ENCODE measurements at regions not wholly inside any gene's neighbourhood (a gene's known extent, or its start where the extent isn't known, plus 50 kb on each side); places are given as distances from the start of the nearest gene placed in this dataset.

- peaks cover 10% of the 10 kb centered on the region for H3K36me3 Mint-ChIP-seq
- no peak overlapping the region for H3K4me3 Mint-ChIP-seq
- peak overlapping the region; percentile 38 for H3K27ac Mint-ChIP-seq
- no peak for DNase-seq (ENCODE audit: low spot score in 2 of 2, unreplicated experiment in 2 of 2)
- TF ChIP-seq CTCF (IDR thresholded peaks at IDR 0.05; ENCODE audit: unreplicated experiment) = no peak
- peaks cover 21% of the 10 kb centered on the region for H3K4me1 Mint-ChIP-seq
- H3K27me3 Mint-ChIP-seq (ENCODE audit: low read depth) = no peaks in the 10 kb centered on the region
- peaks cover 44% of the 10 kb centered on the region for H3K9me3 Mint-ChIP-seq
These were observed 325.3 kb upstream of the ADAMTS5 start for GRCh38 chr21:27292229-27292628.

- Mint-ChIP-seq H3K9me3 (peaks cover 34% of the 10 kb centered on the region), H3K4me1 (peaks cover 22% of the 10 kb centered on the region), H3K27me3 (ENCODE audit: low read depth) (no peaks in the 10 kb centered on the region), H3K4me3 (no peak overlapping the region), H3K27ac (peak overlapping the region; percentile 1), H3K36me3 (peaks cover 9% of the 10 kb centered on the region)
- DNase-seq (ENCODE audit: low spot score in 2 of 2, unreplicated experiment in 2 of 2) = no peak
- TF ChIP-seq CTCF (IDR thresholded peaks at IDR 0.05; ENCODE audit: unreplicated experiment) = no peak
These were observed 324.1 kb upstream of the ADAMTS5 start for GRCh38 chr21:27291006-27291405.

GRCh38 chr21:27290028-27290427 is 323.1 kb upstream of the ADAMTS5 start:
- peaks cover 25% of the 10 kb centered on the region for H3K9me3 Mint-ChIP-seq
- no peaks in the 10 kb centered on the region for H3K27me3 Mint-ChIP-seq (ENCODE audit: low read depth)
- H3K4me1 Mint-ChIP-seq = peaks cover 23% of the 10 kb centered on the region
- H3K27ac Mint-ChIP-seq = peak overlapping the region; percentile 31
- peaks cover 5% of the 10 kb centered on the region for H3K36me3 Mint-ChIP-seq
- no peak for DNase-seq (ENCODE audit: low spot score in 2 of 2, unreplicated experiment in 2 of 2)
- no peak overlapping the region for H3K4me3 Mint-ChIP-seq
- no peak for TF ChIP-seq CTCF (IDR thresholded peaks at IDR 0.05; ENCODE audit: unreplicated experiment)

GRCh38 chr21:27286760-27287159 is 319.9 kb upstream of the ADAMTS5 start:
- H3K4me1 Mint-ChIP-seq = peaks cover 12% of the 10 kb centered on the region
- peaks cover 3% of the 10 kb centered on the region for H3K36me3 Mint-ChIP-seq
- TF ChIP-seq CTCF (IDR thresholded peaks at IDR 0.05; ENCODE audit: unreplicated experiment) = no peak
- H3K9me3 Mint-ChIP-seq = peaks cover 22% of the 10 kb centered on the region
- no peak overlapping the region for H3K27ac Mint-ChIP-seq
- no peak overlapping the region for H3K4me3 Mint-ChIP-seq
- no peak for DNase-seq (ENCODE audit: low spot score in 2 of 2, unreplicated experiment in 2 of 2)
- no peaks in the 10 kb centered on the region for H3K27me3 Mint-ChIP-seq (ENCODE audit: low read depth)

GRCh38 chr21:27277110-27277509 is 310.2 kb upstream of the ADAMTS5 start:
- Mint-ChIP-seq H3K27ac (peak overlapping the region; percentile 41), H3K36me3 (peaks cover 2% of the 10 kb centered on the region), H3K4me1 (peaks cover 18% of the 10 kb centered on the region), H3K27me3 (ENCODE audit: low read depth) (no peaks in the 10 kb centered on the region), H3K4me3 (no peak overlapping the region), H3K9me3 (peaks cover 22% of the 10 kb centered on the region)
- TF ChIP-seq CTCF (IDR thresholded peaks at IDR 0.05; ENCODE audit: unreplicated experiment) = no peak
- DNase-seq (ENCODE audit: low spot score in 2 of 2, unreplicated experiment in 2 of 2) = no peak

All from mesothelial cell of epicardium (in vitro differentiated cells).